HG02759 (cell line): ENCODE measurements at regions not wholly inside any gene's neighbourhood (a gene's known extent, or its start where the extent isn't known, plus 50 kb on each side); places are given as distances from the start of the nearest gene placed in this dataset.

ENCODE experiments used
- ATAC-seq: cut with Tn5 transposase; IDR thresholded peaks from one replicate; pipeline ENCODE4 v1.9.1; 2021; ENCODE audit warnings: mild to moderate bottlenecking, moderate library complexity; ENCODE audit not compliant: unreplicated experiment

DNA sequence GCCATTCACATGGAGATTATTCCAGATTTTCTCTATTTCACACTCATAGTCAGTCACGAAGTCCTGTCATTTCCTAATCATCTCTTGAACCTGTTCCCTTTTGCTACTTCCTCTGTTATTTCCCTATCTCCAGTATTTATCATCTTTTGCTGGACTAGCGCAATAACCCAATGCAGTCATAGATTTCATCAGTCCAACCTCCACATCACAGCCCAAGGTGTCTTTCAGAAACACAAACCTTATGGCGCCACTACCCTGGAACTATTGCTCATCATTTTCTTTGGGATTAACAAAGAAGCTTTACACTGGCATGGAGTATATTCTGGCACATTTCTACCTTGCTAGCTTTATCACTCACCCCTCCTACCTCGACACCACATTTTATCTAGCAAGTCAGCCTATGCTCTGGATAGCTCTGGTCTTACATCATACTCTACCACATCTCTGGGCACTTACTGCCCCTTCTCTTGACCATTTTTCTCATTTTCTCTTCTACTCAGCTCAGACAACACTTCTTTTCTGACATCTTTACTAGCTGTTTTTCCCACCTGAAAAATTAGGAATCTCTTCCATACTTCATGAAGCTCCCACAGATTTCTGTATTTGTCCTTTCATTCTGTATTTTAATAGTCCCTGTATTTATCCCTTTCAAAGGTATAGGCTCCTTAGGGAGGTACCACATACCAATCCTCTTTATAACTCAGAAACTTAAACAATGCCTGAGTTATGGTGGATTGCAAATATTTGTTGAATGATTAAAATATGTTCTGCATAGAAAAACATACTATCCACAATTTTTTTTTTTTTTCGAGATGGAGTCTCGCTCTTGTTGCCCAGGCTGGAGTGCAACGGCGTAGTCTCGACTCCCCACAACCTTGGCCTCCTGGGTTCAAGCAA lies 534.7 kb downstream of the KLF12 start:
- ATAC-seq: no peak

DNA sequence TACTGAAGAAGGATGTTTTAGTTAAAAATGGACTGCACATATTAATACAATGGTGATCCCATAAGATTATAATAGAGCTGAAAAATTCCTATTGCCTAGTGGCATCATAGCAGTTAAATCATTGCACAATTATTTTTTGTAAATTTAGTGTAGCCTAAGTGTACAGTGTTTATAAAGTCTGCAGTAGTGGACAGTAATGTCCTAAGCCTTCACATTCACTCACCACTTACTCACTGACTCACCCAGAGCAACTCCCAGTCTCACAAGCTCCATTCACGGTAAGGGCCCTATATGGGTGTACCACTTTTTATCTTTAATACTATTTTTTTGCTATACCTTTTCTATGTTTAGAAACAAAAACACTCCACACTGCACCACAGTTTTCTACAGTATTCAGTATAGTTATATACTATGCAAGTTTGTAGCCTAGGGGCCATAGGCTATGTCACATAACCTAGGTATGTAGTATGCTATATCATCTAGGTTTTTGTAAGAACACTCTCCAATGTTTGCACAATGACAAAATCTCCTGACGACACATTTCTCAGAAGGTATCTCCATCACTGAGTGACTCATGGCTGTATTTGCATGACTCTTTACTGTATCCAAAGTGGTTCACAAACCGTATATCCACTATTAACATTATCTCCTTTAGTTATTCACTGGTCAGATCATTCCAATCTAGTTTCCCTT lies 536.0 kb downstream of the KLF12 start:
- ATAC-seq: no peak

DNA sequence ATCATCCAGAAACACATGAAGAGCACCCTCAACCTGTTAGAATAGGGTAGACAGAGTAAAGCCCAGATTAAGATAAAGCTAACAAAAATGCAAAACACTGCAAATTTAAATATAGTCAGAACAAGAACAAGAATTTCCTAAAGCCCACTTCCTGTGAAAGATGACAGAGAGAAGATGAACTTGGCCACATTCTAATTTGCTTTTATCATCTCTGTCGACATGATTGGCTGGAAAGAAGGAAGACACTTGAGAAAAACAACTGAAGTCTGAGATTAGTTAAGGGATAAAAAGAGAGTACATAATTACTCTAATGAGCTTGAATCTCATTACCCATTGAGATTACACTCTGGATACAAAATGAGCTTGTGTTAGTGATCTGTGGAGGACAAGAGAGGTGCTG lies 537.6 kb downstream of the KLF5 start:
- no peak for ATAC-seq

DNA sequence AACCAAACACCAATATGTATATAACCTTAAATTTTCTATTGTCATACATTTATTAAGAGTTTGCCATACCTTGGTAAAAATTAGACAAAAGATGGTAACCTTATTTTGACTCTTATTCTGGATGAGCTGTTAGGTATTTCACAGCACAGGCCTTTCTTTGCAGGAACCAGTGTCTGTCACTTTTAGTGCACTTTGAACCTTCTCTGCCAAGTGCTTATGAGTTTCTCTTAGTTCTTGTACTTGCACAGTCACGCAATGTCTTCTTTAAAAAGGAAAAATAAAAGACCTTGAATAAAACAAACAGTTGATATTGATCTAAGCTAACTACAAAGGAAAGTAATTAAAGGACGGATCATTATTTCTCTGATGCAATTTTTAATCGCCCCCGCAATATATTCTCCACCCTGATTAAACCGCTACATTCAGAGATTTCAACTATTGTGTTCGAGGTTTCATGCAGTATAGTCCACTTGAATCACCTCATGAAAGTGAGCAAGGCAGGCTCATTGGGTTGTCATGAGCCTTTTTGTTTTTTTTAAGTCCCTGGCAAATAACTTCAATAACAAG lies 534.5 kb downstream of the KLF5 start:
- ATAC-seq: no peak

DNA sequence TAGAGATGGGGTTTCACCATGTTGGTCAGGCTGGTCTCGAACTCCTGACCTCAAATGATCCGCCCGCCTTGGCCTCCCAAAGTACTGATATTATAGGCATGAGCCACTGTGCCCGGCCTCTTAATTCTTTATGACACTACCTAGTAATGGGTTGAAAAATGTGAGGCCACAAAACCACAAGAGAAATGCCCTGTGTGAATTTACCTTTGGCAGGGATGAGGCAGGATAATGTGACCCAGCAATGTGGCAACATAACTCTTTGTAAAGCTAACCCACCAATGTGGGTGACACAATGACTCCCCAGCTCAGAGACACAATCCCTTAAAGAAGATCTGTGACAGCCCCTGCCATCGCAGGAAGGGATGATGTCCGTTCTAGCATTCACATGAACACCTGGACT lies 533.1 kb downstream of the KLF5 start:
- ATAC-seq: no peak

DNA sequence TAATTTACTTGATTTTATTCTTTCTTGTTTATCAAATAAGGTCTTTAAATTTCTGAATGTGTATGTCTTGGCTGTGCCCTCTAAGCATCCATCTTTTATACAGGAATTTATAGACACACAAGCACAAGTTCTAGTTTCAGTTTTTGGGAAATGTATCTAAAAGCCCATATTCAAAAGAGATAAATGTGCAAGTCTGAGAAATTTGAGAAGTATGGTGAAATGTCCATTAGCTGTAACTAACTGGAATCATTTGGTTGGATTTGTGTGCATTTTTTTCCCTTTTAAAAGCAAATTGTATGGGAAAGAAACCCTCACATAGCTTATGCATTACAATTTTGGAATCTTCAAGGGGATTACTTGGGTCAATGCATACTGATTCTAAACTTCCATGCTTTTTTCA lies 532.0 kb downstream of the KLF5 start:
- no peak for ATAC-seq

DNA sequence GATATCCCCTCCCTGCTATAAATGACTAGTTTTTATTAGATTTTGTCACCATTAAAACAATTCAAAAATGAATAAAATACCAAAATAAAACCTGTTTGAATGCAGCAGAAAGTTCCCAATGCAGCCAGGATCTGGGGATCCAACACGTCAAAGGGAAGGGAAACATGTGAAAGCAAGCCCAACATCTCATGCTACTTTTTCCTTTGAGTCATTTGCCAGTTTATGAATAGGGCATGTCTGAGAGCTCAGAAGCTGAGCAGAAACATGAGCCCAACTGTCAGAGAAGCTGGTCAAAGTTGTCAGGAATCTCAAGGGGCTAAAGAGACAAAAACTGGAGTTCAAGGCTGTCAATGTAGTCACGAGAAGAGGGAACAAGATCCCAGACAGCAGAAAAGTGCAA lies 526.4 kb downstream of the KLF5 start:
- no peak for ATAC-seq

DNA sequence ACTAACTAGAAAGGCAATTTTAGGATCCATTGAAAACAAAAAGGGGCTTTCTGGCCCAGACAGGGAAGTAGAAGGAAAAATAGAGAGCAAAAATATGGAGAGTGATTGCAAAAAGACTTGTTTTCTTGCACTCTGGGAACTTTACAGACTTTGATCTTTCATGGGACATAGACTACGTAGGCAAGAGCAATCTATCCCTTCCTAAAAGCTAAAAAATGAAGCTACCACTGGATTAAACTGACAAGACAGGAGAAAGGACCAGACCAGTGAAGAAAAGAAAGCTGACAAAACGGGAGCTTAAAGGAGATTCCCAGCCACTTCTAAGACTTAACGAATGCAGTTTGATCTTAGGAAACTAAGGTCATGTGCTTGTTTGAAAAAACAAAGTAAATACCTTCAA lies 524.5 kb downstream of the KLF5 start:
- ATAC-seq: no peak

DNA sequence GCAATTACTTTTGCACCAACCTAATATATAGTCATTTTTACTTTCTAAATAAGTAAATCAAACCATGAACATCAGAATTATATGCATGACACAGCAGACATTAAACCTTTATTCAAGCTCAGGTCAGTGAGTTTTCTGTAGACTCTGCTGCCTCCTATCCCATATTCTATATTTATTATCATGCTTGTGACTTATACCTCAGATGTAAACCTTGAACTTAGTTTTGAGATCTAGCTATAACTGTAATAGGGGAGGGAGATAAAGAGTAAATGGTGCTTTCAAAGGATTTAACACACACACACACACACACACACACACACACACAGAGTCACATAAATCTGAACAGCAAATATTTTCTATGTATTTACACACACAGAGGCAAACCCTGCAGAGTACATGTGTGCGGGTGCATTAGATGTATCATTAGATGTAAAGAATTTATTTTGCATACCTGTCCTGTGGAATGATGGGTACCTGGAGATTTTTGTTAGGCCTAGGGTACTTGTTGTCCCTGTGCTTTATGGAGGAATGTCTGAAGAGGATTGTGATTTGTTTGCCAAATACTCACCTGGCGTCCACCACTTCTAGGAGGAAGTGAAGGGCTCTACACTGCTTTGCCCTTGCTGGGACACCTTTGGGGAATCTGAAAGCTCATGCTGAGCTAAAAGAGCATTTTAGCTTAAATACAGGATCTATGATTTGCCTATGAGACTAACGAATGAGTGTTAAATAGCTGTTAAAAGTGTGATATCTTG lies 521.9 kb downstream of the KLF5 start:
- ATAC-seq: no peak

DNA sequence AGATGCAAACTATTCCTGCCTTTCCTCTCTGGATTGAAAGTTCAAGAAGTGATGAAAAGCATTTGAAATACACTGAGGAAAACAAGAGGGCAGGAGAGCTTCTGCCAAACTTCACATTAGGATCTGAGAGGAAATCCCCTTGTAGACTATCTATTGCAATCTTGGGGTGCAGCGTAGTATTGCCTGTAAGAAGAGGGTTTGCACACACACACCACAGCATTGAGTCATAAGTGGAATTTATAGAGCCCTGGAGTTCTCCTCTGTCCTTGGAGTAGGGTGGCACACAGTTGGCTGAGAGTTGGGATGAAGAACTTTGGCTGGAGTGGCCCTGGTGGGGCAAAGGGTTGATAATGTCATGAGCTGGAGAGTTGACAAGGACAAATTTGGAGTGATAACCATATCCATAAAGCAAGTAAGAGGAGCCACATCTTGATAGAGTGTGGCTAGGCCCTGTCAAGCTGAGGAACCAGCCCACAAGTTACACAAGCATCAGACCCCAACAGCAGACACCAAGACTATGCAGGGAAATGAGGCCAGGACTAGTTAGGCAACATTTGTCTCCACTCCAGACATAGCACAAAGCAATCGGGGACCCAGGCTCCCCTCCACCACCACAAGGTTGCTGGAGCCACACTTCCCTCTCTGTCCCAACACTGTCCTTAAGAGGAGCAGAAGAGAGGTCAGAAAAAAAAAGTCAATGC lies 520.9 kb downstream of the KLF5 start:
- no peak for ATAC-seq

DNA sequence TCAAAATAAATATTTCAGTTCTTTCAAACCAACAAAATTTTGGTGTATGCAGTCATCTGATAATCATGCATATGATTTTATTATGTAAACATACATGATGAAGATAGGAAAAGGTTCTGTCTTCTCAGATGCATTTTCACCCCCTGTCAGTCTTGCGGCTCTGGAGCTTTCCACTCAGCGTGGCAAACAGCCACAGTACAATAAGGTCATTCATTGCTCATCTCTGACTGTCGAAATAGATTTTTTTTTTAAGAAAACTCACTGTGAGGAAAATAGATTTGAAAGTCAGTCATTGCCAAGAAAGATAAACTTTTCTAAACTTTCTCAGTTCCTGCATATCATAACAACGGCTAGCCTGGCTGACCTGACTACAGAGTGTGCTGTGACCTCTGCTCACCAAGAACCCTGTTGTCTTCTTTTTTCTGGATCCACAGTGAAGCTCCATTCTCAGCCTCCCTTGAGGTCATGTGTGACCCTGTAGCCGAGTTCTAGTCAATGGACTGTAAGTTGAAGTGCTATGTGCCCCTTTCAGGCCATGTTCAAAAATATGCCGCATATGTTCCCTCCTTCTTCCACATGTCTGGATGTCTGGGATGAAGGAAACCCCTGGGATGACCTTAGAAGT lies 519.6 kb downstream of the KLF5 start:
- no peak for ATAC-seq

DNA sequence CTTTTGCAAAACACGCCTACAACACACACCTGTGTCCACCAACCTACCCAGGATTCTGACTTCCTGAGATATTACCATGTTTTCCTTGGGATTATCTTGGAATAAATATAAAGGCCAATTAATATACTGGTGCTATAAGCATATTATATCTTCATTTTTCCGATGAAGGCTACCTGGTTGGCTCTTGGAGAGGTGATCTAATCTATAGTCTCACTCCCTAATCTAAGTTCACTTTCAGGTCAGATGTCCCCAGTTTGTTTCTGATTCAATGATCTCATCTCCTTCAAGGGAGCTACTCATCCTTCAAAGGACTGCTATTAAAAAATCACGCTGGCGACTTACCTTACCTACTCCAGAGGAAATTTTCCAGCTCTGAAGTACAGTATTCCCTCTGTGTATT lies 517.5 kb downstream of the KLF5 start:
- no peak for ATAC-seq

DNA sequence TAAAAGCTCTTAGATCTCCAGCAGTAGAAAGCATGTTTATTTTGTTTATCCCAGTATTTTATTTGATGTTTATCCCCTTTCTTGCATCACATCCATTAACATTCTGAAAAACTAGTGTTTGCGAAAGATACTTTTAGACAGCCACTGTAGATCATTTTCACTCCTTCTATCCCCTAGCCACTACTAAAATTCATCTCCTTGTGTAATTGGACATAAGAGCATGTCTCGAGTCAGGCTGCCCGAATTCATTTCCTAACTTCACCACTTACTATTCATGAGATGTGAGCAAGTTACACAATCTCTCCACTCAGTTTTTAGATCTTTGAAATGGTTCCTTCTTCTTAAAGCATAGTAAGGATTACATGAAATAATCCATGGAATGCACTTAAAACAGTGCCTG lies 514.0 kb downstream of the KLF5 start:
- ATAC-seq: no peak

DNA sequence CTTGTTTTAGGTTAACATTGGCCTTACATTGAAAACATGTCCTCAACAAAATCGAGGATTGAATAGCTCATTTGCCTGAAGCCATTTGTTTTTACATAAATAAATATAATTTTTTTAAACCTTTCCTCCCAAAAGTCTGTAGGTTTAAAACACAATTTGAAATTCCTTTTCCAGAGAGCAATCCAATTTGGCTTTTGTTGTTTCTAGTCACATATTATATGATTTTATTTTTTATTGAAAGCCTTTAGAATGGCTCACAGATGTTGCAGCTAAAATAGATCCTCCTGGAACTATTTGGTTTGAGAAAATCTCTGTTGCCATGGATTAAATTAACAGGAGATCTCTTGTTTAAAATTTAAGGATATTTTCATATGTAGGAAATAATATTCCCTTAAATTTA lies 512.6 kb downstream of the KLF5 start:
- no peak for ATAC-seq

DNA sequence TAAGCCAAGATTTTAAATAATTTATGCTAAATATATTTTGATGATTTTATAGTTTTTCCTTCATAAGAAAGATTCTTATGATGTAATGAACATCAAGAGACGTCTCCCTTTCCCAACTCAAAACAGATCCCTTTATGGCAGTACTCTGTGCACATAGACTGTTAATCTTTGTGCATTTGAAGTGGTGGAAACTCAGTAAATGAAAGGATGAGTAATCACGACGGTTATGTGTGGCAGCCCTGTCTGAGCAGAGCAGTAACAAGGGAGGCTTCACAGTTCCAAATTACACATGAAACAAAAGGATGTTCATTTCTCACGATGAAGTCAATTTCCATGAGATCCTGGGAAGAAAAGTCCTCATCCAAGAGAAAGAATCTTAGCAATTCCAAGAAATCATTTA lies 498.1 kb downstream of the KLF5 start:
- no peak for ATAC-seq

DNA sequence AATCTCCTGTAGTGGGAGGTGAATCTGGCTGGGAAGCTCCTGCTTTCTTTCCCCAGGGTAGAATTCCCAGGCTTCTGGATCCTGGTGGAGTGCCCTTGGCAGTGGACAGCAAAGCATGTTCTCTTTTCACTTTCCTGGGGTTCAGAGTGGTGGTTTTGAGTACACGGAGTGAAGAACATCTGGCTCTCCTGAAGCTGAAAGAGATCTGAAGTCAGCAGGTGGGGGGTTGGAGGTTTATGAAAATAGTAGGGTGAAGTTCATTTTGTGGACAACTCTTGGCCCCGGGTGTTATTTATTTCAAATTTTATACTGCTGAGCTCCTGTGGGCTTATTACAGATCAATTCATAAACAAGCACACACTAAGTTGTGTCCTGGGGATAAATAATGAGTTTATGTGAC lies 497.3 kb downstream of the KLF5 start:
- ATAC-seq: no peak

DNA sequence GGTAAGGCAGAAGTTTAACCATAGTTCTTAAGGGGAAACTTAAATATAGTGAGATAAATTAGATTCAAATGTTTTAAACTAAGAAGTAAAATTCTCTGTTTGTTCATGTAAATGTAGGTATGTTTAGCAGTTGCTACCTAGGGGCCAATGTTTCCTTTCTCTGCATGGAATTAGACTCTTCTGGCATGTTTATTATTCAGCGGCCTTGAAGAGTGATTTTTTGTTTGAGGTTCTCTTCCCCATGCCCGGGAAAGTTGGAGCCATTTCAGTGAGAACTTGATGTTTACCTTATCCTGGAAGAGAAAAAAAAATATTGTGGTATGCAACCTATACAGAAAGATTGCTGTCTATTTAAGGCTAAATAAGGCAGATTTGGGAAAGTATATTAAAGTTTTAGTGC lies 492.9 kb downstream of the KLF5 start:
- ATAC-seq: no peak

DNA sequence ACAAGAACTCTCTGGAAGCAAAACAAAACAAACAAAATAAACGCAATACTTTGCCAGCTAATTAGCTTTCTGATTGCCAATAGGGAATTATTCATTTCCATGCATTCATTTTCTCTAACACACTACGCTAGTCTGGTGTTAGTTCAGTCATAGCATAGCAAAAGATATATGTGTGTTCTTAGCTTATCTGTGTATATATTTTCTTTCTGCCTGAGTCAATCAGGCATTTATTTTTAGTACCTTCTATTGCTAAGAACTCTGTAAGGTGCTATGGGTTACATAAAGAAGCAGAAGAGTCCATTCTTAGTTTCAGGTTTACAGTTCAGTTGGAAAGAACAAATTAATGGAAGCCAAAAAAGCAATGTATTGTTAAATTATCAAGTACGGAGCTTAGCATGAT lies 490.9 kb downstream of the KLF5 start:
- no peak for ATAC-seq

DNA sequence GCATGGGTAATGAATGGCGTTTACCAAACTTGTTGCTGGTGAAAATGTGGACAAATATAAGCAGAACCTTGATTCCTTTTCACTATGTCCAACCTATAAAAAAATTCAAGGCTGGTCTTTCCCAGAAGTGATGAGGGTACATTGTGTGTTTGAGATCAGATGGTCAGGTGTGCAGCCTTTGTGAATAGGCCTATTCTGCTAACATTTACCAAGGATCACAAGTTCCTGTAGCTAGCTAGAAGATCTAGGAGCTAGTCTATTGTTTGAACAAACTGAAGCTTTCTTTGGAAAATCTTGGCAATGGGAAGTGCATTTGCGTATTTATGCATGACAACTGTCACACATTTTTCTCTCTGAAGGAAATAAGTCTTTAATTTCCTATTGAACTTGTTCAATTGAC lies 489.6 kb downstream of the KLF5 start:
- ATAC-seq: no peak

DNA sequence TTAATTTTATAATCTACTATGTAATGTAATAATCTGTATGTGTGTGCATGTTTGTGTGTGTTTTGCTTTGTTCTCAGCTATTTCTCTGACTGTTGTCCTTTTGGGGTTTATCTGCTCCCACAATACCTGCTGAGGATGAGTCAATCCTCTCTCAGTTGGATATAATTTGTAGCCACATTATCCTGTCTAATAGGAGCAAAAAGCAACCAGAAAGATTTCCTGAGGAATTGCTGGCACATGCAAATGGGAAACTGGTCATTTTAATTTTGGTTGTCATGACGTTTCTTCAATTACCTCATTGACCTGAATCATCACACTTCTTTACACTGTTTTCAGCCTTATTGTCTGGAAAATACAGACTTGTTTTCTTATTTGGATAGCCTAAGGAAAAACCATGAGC lies 488.4 kb downstream of the KLF5 start:
- ATAC-seq: no peak
